BJ (cell line): ENCODE measurements at regions not wholly inside any gene's neighbourhood (a gene's known extent, or its start where the extent isn't known, plus 50 kb on each side); places are given as distances from the start of the nearest gene placed in this dataset.

Experiments used
- CTCF ChIA-PET: fragments of 350-600 bp; formaldehyde crosslinking; extraction: SDS; loops from one replicate; lab custom pipeline; 2021; ENCODE audit warnings: antibody characterized with exemption, inconsistent platforms; lab: Yijun Ruan, JAX
- POLR2A ChIA-PET: fragments of 300-600 bp; sonication (Branson Sonifier 250); formaldehyde crosslinking; extraction: SDS; loops from one replicate; lab custom pipeline; 2021; ENCODE audit warnings: antibody characterized with exemption; lab: Charles Lee
- DNase-seq: peaks from one replicate; pipeline ENCODE4 v3.0.0-alpha.2; 2011; ENCODE audit warnings: low read depth
- H3K27me3 ChIP-seq: 2 replicates; pipeline ENCODE4 v1.6.0; 2011; ENCODE audit warnings: low read length; ENCODE audit not compliant: control insufficient read depth, insufficient read depth
- H3K36me3 ChIP-seq: 2 replicates; pipeline ENCODE4 v1.5.1; 2011; ENCODE audit warnings: low read length; ENCODE audit not compliant: control insufficient read depth, insufficient read depth
- H3K4me3 ChIP-seq: 2 replicates; pipeline ENCODE4 v1.5.1; 2011; ENCODE audit warnings: low read depth, mild to moderate bottlenecking, control low read depth, low read length
- TF ChIP-seq, protein P1 (sequence below): IDR thresholded peaks from 2 replicates; pipeline ENCODE4 v1.5.1; 2011; ENCODE audit warnings: low read depth, mild to moderate bottlenecking, control low read depth, inconsistent platforms, low read length, moderate library complexity; ENCODE audit not compliant: insufficient read depth

DNA sequence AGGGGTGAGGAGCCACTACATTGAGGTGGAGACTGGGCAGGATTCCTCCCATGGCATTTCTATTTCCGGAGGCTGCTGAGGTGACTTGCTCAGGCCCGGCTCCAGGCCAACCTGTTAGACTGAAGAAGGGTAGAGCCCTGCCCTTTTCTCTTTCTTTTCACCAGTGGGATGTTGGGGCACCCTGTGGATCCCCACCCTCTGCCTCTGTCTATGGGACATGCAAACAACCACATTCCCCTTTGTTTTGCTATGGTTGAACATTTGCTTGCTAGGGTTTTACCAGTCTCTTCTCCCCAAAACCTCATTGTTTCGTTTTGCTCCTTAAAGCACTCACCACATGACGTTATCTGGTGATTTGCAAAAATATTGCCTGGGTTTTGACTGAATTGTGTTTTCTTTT, 183.3 kb downstream of the ARL4C start:
- TF ChIP-seq, protein P1, sequence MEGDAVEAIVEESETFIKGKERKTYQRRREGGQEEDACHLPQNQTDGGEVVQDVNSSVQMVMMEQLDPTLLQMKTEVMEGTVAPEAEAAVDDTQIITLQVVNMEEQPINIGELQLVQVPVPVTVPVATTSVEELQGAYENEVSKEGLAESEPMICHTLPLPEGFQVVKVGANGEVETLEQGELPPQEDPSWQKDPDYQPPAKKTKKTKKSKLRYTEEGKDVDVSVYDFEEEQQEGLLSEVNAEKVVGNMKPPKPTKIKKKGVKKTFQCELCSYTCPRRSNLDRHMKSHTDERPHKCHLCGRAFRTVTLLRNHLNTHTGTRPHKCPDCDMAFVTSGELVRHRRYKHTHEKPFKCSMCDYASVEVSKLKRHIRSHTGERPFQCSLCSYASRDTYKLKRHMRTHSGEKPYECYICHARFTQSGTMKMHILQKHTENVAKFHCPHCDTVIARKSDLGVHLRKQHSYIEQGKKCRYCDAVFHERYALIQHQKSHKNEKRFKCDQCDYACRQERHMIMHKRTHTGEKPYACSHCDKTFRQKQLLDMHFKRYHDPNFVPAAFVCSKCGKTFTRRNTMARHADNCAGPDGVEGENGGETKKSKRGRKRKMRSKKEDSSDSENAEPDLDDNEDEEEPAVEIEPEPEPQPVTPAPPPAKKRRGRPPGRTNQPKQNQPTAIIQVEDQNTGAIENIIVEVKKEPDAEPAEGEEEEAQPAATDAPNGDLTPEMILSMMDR, result no peak
- Histone ChIP-seq H3K27me3 (no peaks in the 10 kb centered on the region), H3K36me3 (no peaks in the 10 kb centered on the region), H3K4me3 (no peak overlapping the region)
- ChIA-PET CTCF (no interaction called here), POLR2A (no interaction called here)
- DNase-seq, result no peak

DNA sequence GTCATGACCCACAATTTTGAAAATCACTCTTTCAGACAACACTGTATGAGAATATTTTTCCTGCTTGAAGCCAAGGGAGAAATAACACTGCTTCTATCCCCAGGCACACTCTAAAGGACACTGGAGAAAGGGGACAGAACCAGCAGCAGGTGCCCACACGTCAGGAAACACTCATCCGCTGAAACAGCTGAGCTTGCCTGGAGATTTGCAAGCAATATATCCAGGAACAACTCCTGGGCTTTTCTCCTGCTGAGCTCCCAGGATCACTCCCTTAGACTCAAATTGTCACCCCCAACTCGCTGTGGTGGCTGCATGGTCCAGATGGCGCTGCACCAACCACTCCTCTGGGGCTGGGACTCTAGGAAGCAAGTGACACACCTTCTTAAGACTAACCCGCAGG, 186.7 kb downstream of the ARL4C start:
- ChIA-PET CTCF (interaction anchor here (0.6 kb wide), 1 partner anchor 53 kb away, joined by 3 read pairs; no protein-coding TSS in a partner anchor), POLR2A (no interaction called here)
- Histone ChIP-seq H3K27me3 (peaks cover 2% of the 10 kb centered on the region; the same call in 1 of the 2 replicates), H3K4me3 (no peak overlapping the region), H3K36me3 (no peaks in the 10 kb centered on the region)
- TF ChIP-seq, protein P1, result no peak
- no peak for DNase-seq

DNA sequence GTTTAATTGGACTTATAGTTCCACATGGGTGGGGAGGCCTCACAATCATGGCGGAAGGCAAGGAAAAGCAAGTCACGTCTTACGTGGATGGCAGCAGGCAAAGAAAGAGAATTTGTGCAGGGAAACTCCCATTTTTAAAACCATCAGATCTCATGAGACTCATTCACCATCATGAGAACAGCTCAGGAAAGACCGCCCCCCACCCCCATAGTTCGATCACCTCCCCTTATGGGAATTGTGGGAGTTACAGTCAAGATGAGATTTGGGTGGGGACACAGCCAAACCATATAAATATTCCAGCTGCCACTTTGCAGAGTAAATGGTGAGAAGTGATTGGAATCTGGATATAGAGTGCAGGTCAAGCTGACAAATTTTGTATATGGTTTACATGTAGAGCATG, 187.4 kb downstream of the ARL4C start:
- CTCF ChIA-PET, result no interaction called here
- DNase-seq, result no peak
- Histone ChIP-seq H3K36me3 (no peaks in the 10 kb centered on the region), H3K27me3 (peaks cover 2% of the 10 kb centered on the region; the same call in 1 of the 2 replicates), H3K4me3 (no peak overlapping the region)
- POLR2A ChIA-PET, result no interaction called here
- TF ChIP-seq, protein P1, result no peak

DNA sequence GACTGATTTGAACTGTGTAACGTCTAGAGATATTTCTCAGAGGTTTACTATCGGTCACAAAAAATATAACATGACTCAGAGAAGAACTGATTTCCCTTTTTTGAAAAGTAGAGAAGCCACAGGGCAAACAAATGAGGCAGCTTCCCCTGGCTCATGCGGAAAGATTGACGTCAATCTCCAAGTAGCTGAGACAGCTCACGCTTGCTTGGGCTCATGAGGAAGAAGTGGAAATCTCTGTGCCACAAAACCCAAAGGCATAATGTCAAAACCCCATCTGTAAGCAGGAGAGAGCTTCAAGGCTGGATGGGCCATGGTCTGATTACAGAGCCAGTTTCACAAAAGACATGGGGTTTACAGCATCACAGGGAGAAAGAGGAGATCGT, 188.1 kb downstream of the ARL4C start:
- TF ChIP-seq, protein P1, result no peak
- ChIA-PET CTCF (no interaction called here), POLR2A (no interaction called here)
- Histone ChIP-seq H3K27me3 (peaks cover 2% of the 10 kb centered on the region; the same call in 1 of the 2 replicates), H3K4me3 (no peak overlapping the region), H3K36me3 (no peaks in the 10 kb centered on the region)
- DNase-seq, result no peak

DNA sequence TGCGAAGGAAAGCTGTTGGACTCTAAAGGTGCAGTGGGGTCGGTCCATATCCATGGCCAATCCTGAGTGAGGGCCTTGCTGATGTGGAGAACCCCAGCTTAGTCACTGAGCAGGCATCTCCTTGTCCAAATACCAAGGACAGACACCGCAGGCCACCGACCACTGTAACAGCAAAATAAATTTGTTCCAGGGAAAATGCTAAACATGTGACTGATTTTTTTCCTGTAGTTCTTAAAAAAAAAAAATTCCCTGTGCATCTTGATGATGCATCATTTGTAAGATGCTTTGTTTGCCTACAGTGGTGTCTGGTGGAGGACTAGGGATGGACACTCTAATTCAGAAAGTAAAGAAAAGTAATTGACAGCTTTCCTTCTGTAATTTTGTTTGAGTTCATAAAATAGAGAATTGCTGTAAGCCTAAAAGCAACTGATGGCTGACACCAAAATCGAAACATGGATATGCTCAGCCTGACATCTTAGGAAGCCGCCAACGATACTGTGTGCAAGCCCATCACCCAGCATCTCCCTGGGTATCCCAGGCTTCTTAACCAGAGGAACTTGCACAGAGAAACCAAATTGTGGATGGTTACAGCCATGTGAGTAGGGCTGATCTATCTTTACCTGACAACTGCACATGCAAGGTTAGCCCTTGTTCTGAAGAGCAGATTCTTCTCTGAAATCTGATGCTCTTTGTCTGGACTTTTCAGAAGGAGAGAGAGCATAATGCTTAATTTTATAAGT, 188.6 kb downstream of the ARL4C start:
- Histone ChIP-seq H3K27me3 (peaks cover 2% of the 10 kb centered on the region; the same call in 1 of the 2 replicates), H3K4me3 (no peak overlapping the region), H3K36me3 (no peaks in the 10 kb centered on the region)
- CTCF ChIA-PET, result no interaction called here
- TF ChIP-seq, protein P1, result no peak
- POLR2A ChIA-PET, result no interaction called here
- DNase-seq, result no peak
